ENCODE measurements at regions not wholly inside any gene's neighbourhood (a gene's known extent, or its start where the extent isn't known, plus 50 kb on each side); places are given as distances from the start of the nearest gene placed in this dataset.

- Histone ChIP-seq H3K27ac (ENCODE audit: low read depth, low read length) (no peak overlapping the region), H3K27me3 (ENCODE audit: control insufficient read depth, insufficient read depth, low read length) (no peaks in the 10 kb centered on the region), H3K36me3 (ENCODE audit: control insufficient read depth, insufficient read depth, low read length) (no peaks in the 10 kb centered on the region), H3K4me3 (ENCODE audit: low read depth, low read length) (no peak overlapping the region), H3K4me1 (ENCODE audit: control insufficient read depth, insufficient read depth, low read length) (no peaks in the 10 kb centered on the region), H3K9me3 (ENCODE audit: control insufficient read depth, insufficient read depth, low read length) (no peaks in the 10 kb centered on the region)
- WGBS (ENCODE audit: insufficient coverage): 100% methylated on average over 2 of the region's 12 CpGs
- no peak for DNase-seq (ENCODE audit: low read depth in 4 of 6, low spot score in 6 of 6)
These were observed 315.8 kb upstream of the SATB1 start for GRCh38 chr3:18740631-18741583.

GRCh38 chr3:18739099-18739433 is 313.9 kb upstream of the SATB1 start:
- WGBS (ENCODE audit: insufficient coverage): no CpG with 5 or more reads among the region's 3 CpGs
- H3K4me3 ChIP-seq (ENCODE audit: low read depth, low read length): no peak overlapping the region
- DNase-seq (ENCODE audit: low read depth in 4 of 6, low spot score in 6 of 6): peak in 1 of 6 donors; percentile 7
- no peak overlapping the region for H3K27ac ChIP-seq (ENCODE audit: low read depth, low read length)
- H3K36me3 ChIP-seq (ENCODE audit: control insufficient read depth, insufficient read depth, low read length): no peaks in the 10 kb centered on the region
- no peaks in the 10 kb centered on the region for H3K9me3 ChIP-seq (ENCODE audit: control insufficient read depth, insufficient read depth, low read length)
- H3K27me3 ChIP-seq (ENCODE audit: control insufficient read depth, insufficient read depth, low read length): no peaks in the 10 kb centered on the region
- H3K4me1 ChIP-seq (ENCODE audit: control insufficient read depth, insufficient read depth, low read length): no peaks in the 10 kb centered on the region

GRCh38 chr3:18738393-18739098 is 313.4 kb upstream of the SATB1 start:
- no peaks in the 10 kb centered on the region for H3K4me1 ChIP-seq (ENCODE audit: control insufficient read depth, insufficient read depth, low read length)
- no peaks in the 10 kb centered on the region for H3K36me3 ChIP-seq (ENCODE audit: control insufficient read depth, insufficient read depth, low read length)
- WGBS (ENCODE audit: insufficient coverage): 80% methylated on average over 1 of the region's 1 CpG
- no peak overlapping the region for H3K27ac ChIP-seq (ENCODE audit: low read depth, low read length)
- no peaks in the 10 kb centered on the region for H3K9me3 ChIP-seq (ENCODE audit: control insufficient read depth, insufficient read depth, low read length)
- H3K4me3 ChIP-seq (ENCODE audit: low read depth, low read length): no peak overlapping the region
- H3K27me3 ChIP-seq (ENCODE audit: control insufficient read depth, insufficient read depth, low read length): no peaks in the 10 kb centered on the region
- DNase-seq (ENCODE audit: low read depth in 4 of 6, low spot score in 6 of 6): no peak

- Histone ChIP-seq H3K4me3 (ENCODE audit: low read depth, low read length) (no peak overlapping the region), H3K27me3 (ENCODE audit: control insufficient read depth, insufficient read depth, low read length) (no peaks in the 10 kb centered on the region), H3K4me1 (ENCODE audit: control insufficient read depth, insufficient read depth, low read length) (no peaks in the 10 kb centered on the region), H3K36me3 (ENCODE audit: control insufficient read depth, insufficient read depth, low read length) (no peaks in the 10 kb centered on the region), H3K27ac (ENCODE audit: low read depth, low read length) (no peak overlapping the region), H3K9me3 (ENCODE audit: control insufficient read depth, insufficient read depth, low read length) (no peaks in the 10 kb centered on the region)
- 100% methylated on average over 1 of the region's 2 CpGs for WGBS (ENCODE audit: insufficient coverage)
- DNase-seq (ENCODE audit: low read depth in 4 of 6, low spot score in 6 of 6): no peak
These were observed 309.9 kb upstream of the SATB1 start for GRCh38 chr3:18735005-18735404.

- Histone ChIP-seq H3K9me3 (ENCODE audit: control insufficient read depth, insufficient read depth, low read length) (no peaks in the 10 kb centered on the region), H3K4me3 (ENCODE audit: low read depth, low read length) (no peak overlapping the region), H3K36me3 (ENCODE audit: control insufficient read depth, insufficient read depth, low read length) (no peaks in the 10 kb centered on the region), H3K27me3 (ENCODE audit: control insufficient read depth, insufficient read depth, low read length) (no peaks in the 10 kb centered on the region), H3K4me1 (ENCODE audit: control insufficient read depth, insufficient read depth, low read length) (no peaks in the 10 kb centered on the region), H3K27ac (ENCODE audit: low read depth, low read length) (no peak overlapping the region)
- DNase-seq (ENCODE audit: low read depth in 4 of 6, low spot score in 6 of 6): no peak
- 100% methylated on average over 1 of the region's 2 CpGs for WGBS (ENCODE audit: insufficient coverage)
These were observed 309.2 kb upstream of the SATB1 start for GRCh38 chr3:18734309-18734708.

- Histone ChIP-seq H3K27me3 (ENCODE audit: control insufficient read depth, insufficient read depth, low read length) (no peaks in the 10 kb centered on the region), H3K4me3 (ENCODE audit: low read depth, low read length) (no peak overlapping the region), H3K4me1 (ENCODE audit: control insufficient read depth, insufficient read depth, low read length) (no peaks in the 10 kb centered on the region), H3K9me3 (ENCODE audit: control insufficient read depth, insufficient read depth, low read length) (no peaks in the 10 kb centered on the region), H3K27ac (ENCODE audit: low read depth, low read length) (no peak overlapping the region), H3K36me3 (ENCODE audit: control insufficient read depth, insufficient read depth, low read length) (no peaks in the 10 kb centered on the region)
- WGBS (ENCODE audit: insufficient coverage): no CpG with 5 or more reads among the region's 1 CpG
- DNase-seq (ENCODE audit: low read depth in 4 of 6, low spot score in 6 of 6): peak in 1 of 6 donors; percentile 32
These were observed 307.3 kb upstream of the SATB1 start for GRCh38 chr3:18732474-18732873.

- Histone ChIP-seq H3K36me3 (ENCODE audit: control insufficient read depth, insufficient read depth, low read length) (no peaks in the 10 kb centered on the region), H3K9me3 (ENCODE audit: control insufficient read depth, insufficient read depth, low read length) (no peaks in the 10 kb centered on the region), H3K27me3 (ENCODE audit: control insufficient read depth, insufficient read depth, low read length) (no peaks in the 10 kb centered on the region), H3K27ac (ENCODE audit: low read depth, low read length) (no peak overlapping the region), H3K4me1 (ENCODE audit: control insufficient read depth, insufficient read depth, low read length) (no peaks in the 10 kb centered on the region), H3K4me3 (ENCODE audit: low read depth, low read length) (no peak overlapping the region)
- WGBS (ENCODE audit: insufficient coverage): 60% methylated on average over 1 of the region's 2 CpGs
- no peak for DNase-seq (ENCODE audit: low read depth in 4 of 6, low spot score in 6 of 6)
These were observed 305.4 kb upstream of the SATB1 start for GRCh38 chr3:18730491-18730890.

- H3K9me3 ChIP-seq (ENCODE audit: control insufficient read depth, insufficient read depth, low read length): no peaks in the 10 kb centered on the region
- H3K27ac ChIP-seq (ENCODE audit: low read depth, low read length): no peak overlapping the region
- H3K4me1 ChIP-seq (ENCODE audit: control insufficient read depth, insufficient read depth, low read length): no peaks in the 10 kb centered on the region
- H3K4me3 ChIP-seq (ENCODE audit: low read depth, low read length): no peak overlapping the region
- no peak for DNase-seq (ENCODE audit: low read depth in 4 of 6, low spot score in 6 of 6)
- no peaks in the 10 kb centered on the region for H3K27me3 ChIP-seq (ENCODE audit: control insufficient read depth, insufficient read depth, low read length)
- WGBS (ENCODE audit: insufficient coverage): no CpG with 5 or more reads among the region's 1 CpG
- no peaks in the 10 kb centered on the region for H3K36me3 ChIP-seq (ENCODE audit: control insufficient read depth, insufficient read depth, low read length)
These were observed 304.5 kb upstream of the SATB1 start for GRCh38 chr3:18729671-18730070.

GRCh38 chr3:18725668-18726407 is 300.7 kb upstream of the SATB1 start:
- no peak overlapping the region for H3K27ac ChIP-seq (ENCODE audit: low read depth, low read length)
- peak in 1 of 6 donors; percentile 21 for DNase-seq (ENCODE audit: low read depth in 4 of 6, low spot score in 6 of 6)
- no peaks in the 10 kb centered on the region for H3K4me1 ChIP-seq (ENCODE audit: control insufficient read depth, insufficient read depth, low read length)
- H3K36me3 ChIP-seq (ENCODE audit: control insufficient read depth, insufficient read depth, low read length): no peaks in the 10 kb centered on the region
- no peaks in the 10 kb centered on the region for H3K9me3 ChIP-seq (ENCODE audit: control insufficient read depth, insufficient read depth, low read length)
- H3K4me3 ChIP-seq (ENCODE audit: low read depth, low read length): no peak overlapping the region
- H3K27me3 ChIP-seq (ENCODE audit: control insufficient read depth, insufficient read depth, low read length): no peaks in the 10 kb centered on the region
- no CpG with 5 or more reads among the region's 6 CpGs for WGBS (ENCODE audit: insufficient coverage)
